ENCODE measurements at regions not wholly inside any gene's neighbourhood (a gene's known extent, or its start where the extent isn't known, plus 50 kb on each side); places are given as distances from the start of the nearest gene placed in this dataset.

DNA sequence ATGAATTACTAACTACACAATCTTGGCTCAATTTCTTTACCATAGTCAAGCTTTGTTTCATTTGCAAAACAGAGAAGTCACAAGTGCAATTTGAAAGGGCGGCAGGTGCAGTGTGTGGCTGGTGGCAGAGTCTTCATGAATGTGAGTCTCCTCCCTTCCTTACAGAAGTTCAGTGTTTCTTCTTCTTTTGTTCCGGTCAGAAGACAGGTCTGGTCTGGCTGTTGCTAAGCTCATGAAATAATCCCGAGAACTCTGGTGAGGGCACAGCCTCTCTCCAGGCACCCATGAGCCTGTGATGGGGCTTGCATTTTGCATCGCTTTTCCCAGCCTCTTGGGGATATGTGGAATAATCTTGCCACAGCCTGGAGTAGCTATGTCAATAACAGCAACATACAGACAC lies 824.8 kb upstream of the SALL3 start:
- Histone ChIP-seq H3K27me3 (replicated peaks in 1 of 7) (no peaks in the 10 kb centered on the region), H3K4me1 (no peaks in the 10 kb centered on the region), H3K4me3 (no peak overlapping the region), H3K9me3 (peaks cover 0 to 11% (median 0%) of the 10 kb centered on the region in 8 donors), H3K27ac (no peak overlapping the region), H3K36me3 (no peaks in the 10 kb centered on the region)
- intact Hi-C loops (cut with DNase I; ENCODE audit: low total_unique reads) = no loop called here
- DNase-seq = no peak
- TF ChIP-seq POLR2AphosphoS5 (IDR thresholded peaks at IDR 0.05) = no peak
- TF ChIP-seq, protein P1, sequence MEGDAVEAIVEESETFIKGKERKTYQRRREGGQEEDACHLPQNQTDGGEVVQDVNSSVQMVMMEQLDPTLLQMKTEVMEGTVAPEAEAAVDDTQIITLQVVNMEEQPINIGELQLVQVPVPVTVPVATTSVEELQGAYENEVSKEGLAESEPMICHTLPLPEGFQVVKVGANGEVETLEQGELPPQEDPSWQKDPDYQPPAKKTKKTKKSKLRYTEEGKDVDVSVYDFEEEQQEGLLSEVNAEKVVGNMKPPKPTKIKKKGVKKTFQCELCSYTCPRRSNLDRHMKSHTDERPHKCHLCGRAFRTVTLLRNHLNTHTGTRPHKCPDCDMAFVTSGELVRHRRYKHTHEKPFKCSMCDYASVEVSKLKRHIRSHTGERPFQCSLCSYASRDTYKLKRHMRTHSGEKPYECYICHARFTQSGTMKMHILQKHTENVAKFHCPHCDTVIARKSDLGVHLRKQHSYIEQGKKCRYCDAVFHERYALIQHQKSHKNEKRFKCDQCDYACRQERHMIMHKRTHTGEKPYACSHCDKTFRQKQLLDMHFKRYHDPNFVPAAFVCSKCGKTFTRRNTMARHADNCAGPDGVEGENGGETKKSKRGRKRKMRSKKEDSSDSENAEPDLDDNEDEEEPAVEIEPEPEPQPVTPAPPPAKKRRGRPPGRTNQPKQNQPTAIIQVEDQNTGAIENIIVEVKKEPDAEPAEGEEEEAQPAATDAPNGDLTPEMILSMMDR (IDR thresholded peaks at IDR 0.05 in 8 of 11, conservative IDR thresholded peaks at IDR 0.05 in 3 of 11) = no peak
- TF ChIP-seq POLR2A (IDR thresholded peaks at IDR 0.05) = no peak
- 61 to 83% (median 65%) methylated on average over 4 of the region's 4 CpGs for WGBS, 5 donors

DNA sequence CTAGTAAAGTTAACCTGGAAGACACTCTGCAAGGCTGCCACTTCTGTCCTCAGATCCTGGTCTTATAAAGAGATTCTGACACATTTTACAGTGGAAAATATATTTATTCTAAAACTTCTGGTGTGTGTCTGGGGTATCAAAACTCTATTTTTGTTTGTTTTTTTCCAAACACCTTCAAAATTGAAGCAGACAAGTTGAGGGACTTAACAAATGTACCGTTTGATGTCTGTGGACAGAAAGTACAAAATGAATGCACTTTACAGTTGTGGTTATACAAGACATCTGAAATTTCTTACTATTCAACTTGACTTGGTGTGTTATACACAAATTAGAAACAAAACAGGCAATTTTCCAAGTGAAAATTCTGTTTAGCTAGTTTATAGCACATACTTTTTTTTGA lies 823.2 kb upstream of the SALL3 start:
- Histone ChIP-seq H3K9me3 (peaks cover 0 to 11% (median 0%) of the 10 kb centered on the region in 8 donors), H3K4me3 (no peak overlapping the region), H3K27me3 (replicated peaks in 1 of 7) (no peaks in the 10 kb centered on the region), H3K36me3 (no peaks in the 10 kb centered on the region), H3K27ac (no peak overlapping the region), H3K4me1 (no peaks in the 10 kb centered on the region)
- DNase-seq = no peak
- TF ChIP-seq, protein P1 (IDR thresholded peaks at IDR 0.05 in 8 of 11, conservative IDR thresholded peaks at IDR 0.05 in 3 of 11) = no peak
- TF ChIP-seq POLR2AphosphoS5 (IDR thresholded peaks at IDR 0.05) = no peak
- TF ChIP-seq POLR2A (IDR thresholded peaks at IDR 0.05) = no peak
- intact Hi-C loops (cut with DNase I; ENCODE audit: low total_unique reads) = no loop called here
- 59 to 71% (median 67%) methylated on average over 1 of the region's 1 CpG for WGBS, 5 donors

DNA sequence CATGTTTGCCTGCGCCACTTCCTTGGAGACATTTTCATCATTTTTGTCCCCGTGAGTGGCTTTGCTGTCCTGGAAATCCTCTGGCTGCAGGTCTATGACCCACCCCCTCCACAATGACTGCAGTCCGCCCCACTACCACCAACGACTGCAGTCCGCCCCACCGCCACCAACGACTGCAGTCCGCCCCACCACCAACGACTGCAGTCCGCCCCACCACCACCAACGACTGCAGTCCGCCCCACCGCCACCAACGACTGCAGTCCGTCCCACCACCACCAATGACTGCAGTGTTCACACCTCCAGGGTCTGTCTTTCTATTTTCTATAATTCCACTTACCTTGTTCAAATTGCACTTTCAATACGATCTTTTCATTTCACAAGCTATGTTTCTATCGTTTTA lies 820.7 kb upstream of the SALL3 start:
- TF ChIP-seq POLR2AphosphoS5 (IDR thresholded peaks at IDR 0.05) = no peak
- no peak for TF ChIP-seq POLR2A (IDR thresholded peaks at IDR 0.05)
- TF ChIP-seq, protein P1 (IDR thresholded peaks at IDR 0.05 in 8 of 11, conservative IDR thresholded peaks at IDR 0.05 in 3 of 11) = no peak
- Histone ChIP-seq H3K27me3 (replicated peaks in 1 of 7) (no peaks in the 10 kb centered on the region), H3K36me3 (no peaks in the 10 kb centered on the region), H3K4me1 (no peaks in the 10 kb centered on the region), H3K9me3 (peaks cover 0 to 11% (median 0%) of the 10 kb centered on the region in 8 donors), H3K4me3 (no peak overlapping the region), H3K27ac (no peak overlapping the region)
- intact Hi-C loops (cut with DNase I; ENCODE audit: low total_unique reads) = no loop called here
- WGBS, 5 donors = 86 to 91% (median 88%) methylated on average over 17 of the region's 17 CpGs
- DNase-seq = no peak

GRCh38 chr18:78159397-78159796 lies 820.2 kb upstream of the SALL3 start:
- TF ChIP-seq POLR2AphosphoS5 (IDR thresholded peaks at IDR 0.05) (no peak), POLR2A (IDR thresholded peaks at IDR 0.05) (no peak)
- TF ChIP-seq, protein P1 (IDR thresholded peaks at IDR 0.05 in 8 of 11, conservative IDR thresholded peaks at IDR 0.05 in 3 of 11) = no peak
- H3K27me3 ChIP-seq (replicated peaks in 1 of 7) = no peaks in the 10 kb centered on the region
- 83 to 88% (median 88%) methylated on average over 8 of the region's 8 CpGs for WGBS, 5 donors
- no peak overlapping the region for H3K27ac ChIP-seq
- DNase-seq = no peak
- no peaks in the 10 kb centered on the region for H3K36me3 ChIP-seq
- intact Hi-C loops (cut with DNase I; ENCODE audit: low total_unique reads) = no loop called here
- H3K9me3 ChIP-seq = peaks cover 0 to 11% (median 0%) of the 10 kb centered on the region in 8 donors
- H3K4me1 ChIP-seq = no peaks in the 10 kb centered on the region
- no peak overlapping the region for H3K4me3 ChIP-seq

All from spleen (tissue), 11 donors.